WTC11 (cell line): ENCODE measurements at regions not wholly inside any gene's neighbourhood (a gene's known extent, or its start where the extent isn't known, plus 50 kb on each side); places are given as distances from the start of the nearest gene placed in this dataset.

Experiments
- ATAC-seq: fragments of 200-7000 bp; cut with Tn5 transposase; 2 replicates; pipeline ENCODE4 v1.10.0; 2021; ENCODE audit warnings: mild to moderate bottlenecking, moderate library complexity
- CTCF ChIA-PET: fragments of 300-600 bp; sonication (Branson Sonifier 250); formaldehyde crosslinking; loops from one replicate; lab custom pipeline; 2021; ENCODE audit warnings: antibody characterized with exemption; lab: Charles Lee
- POLR2A ChIA-PET: fragments of 350-600 bp; sonication (Branson Sonifier 250); formaldehyde crosslinking; loops from one replicate; lab custom pipeline; 2021; ENCODE audit warnings: antibody characterized with exemption; lab: Charles Lee
- DNase-seq: peaks from one replicate; pipeline ENCODE4 v3.0.0; 2021; ENCODE audit warnings: low spot score
- H3K27ac Mint-ChIP-seq: 2 replicates; pipeline ENCODE4 v1.8.0; 2021; ENCODE audit warnings: mixed read lengths
- H3K27me3 Mint-ChIP-seq: 2 replicates; pipeline ENCODE4 v1.8.0; 2021; ENCODE audit warnings: low read depth, mild to moderate bottlenecking, moderate library complexity, mixed read lengths
- H3K36me3 Mint-ChIP-seq: 2 replicates; pipeline ENCODE4 v1.8.0; 2021; ENCODE audit warnings: mixed read lengths
- H3K4me1 Mint-ChIP-seq: 2 replicates; pipeline ENCODE4 v1.8.0; 2022; ENCODE audit warnings: mixed read lengths
- H3K4me3 Mint-ChIP-seq: 2 replicates; pipeline ENCODE4 v1.8.0; 2021; ENCODE audit warnings: mild to moderate bottlenecking, moderate library complexity, mixed read lengths
- H3K9me3 Mint-ChIP-seq: 2 replicates; pipeline ENCODE4 v1.8.0; 2021; ENCODE audit warnings: mixed read lengths
- ATF3 ChIP-seq: sonication (generic); formaldehyde crosslinking; conservative IDR thresholded peaks from 2 replicates; pipeline ENCODE4 v1.8.1; 2022; ENCODE audit warnings: mild to moderate bottlenecking, missing genetic modification reagents
- ATF6 ChIP-seq: sonication (generic); formaldehyde crosslinking; IDR thresholded peaks from 2 replicates; pipeline ENCODE4 v1.8.1; 2023; ENCODE audit warnings: mild to moderate bottlenecking, missing genetic modification reagents
- CDX4 ChIP-seq: fragments of 250-450 bp; sonication (Bioruptor Pico); IDR thresholded peaks from 2 replicates; pipeline ENCODE4 v1.9.0; 2021; ENCODE audit warnings: moderate library complexity, mild to moderate bottlenecking, inconsistent platforms, borderline replicate concordance
- EMX1 ChIP-seq: fragments of 250-450 bp; sonication (Bioruptor Pico); IDR thresholded peaks from 2 replicates; pipeline ENCODE4 v1.8.0; 2021; ENCODE audit warnings: mild to moderate bottlenecking
- FOXJ3 ChIP-seq: sonication (generic); formaldehyde crosslinking; IDR thresholded peaks from 2 replicates; pipeline ENCODE4 v1.9.0; 2021; ENCODE audit warnings: missing genetic modification reagents, mild to moderate bottlenecking, borderline replicate concordance
- FOXK1 ChIP-seq: sonication (generic); formaldehyde crosslinking; IDR thresholded peaks from 2 replicates; pipeline ENCODE4 v1.8.0; 2022; ENCODE audit warnings: mild to moderate bottlenecking, moderate library complexity, missing genetic modification reagents
- FOXP1 ChIP-seq: sonication (generic); formaldehyde crosslinking; IDR thresholded peaks from 2 replicates; pipeline ENCODE4 v1.8.0; 2022; ENCODE audit warnings: missing genetic modification reagents, mild to moderate bottlenecking, moderate library complexity, borderline replicate concordance
- MYBL2 ChIP-seq: sonication (generic); formaldehyde crosslinking; IDR thresholded peaks from 2 replicates; pipeline ENCODE4 v1.8.1; 2023; ENCODE audit warnings: mild to moderate bottlenecking, moderate library complexity, missing genetic modification reagents
- NR3C1 ChIP-seq: sonication (generic); formaldehyde crosslinking; conservative IDR thresholded peaks from 2 replicates; pipeline ENCODE4 v1.8.1; 2023; ENCODE audit warnings: low read depth, mild to moderate bottlenecking, missing genetic modification reagents
- STAT6 ChIP-seq: sonication (generic); formaldehyde crosslinking; conservative IDR thresholded peaks from 2 replicates; pipeline ENCODE4 v1.8.1; 2023; ENCODE audit warnings: mild to moderate bottlenecking, low read depth, missing genetic modification reagents, moderate library complexity
- TEAD4 ChIP-seq: sonication (generic); formaldehyde crosslinking; IDR thresholded peaks from 2 replicates; pipeline ENCODE4 v1.8.0; 2022; ENCODE audit warnings: mild to moderate bottlenecking, missing genetic modification reagents
- ZNF121 ChIP-seq: sonication (generic); formaldehyde crosslinking; IDR thresholded peaks from 2 replicates; pipeline ENCODE4 v1.8.0; 2023; ENCODE audit warnings: missing genetic modification reagents
- ZNF138 ChIP-seq: sonication (generic); formaldehyde crosslinking; conservative IDR thresholded peaks from 2 replicates; pipeline ENCODE4 v1.8.1; 2022; ENCODE audit warnings: mild to moderate bottlenecking, moderate library complexity, missing genetic modification reagents
- ZNF263 ChIP-seq: sonication (generic); formaldehyde crosslinking; IDR thresholded peaks from 2 replicates; pipeline ENCODE4 v1.8.1; 2022; ENCODE audit warnings: low read depth, mild to moderate bottlenecking, moderate library complexity, missing genetic modification reagents
- ZNF532 ChIP-seq: fragments of 250-450 bp; sonication (Bioruptor Pico); IDR thresholded peaks from 2 replicates; pipeline ENCODE4 v1.9.0; 2021; ENCODE audit warnings: mild to moderate bottlenecking, borderline replicate concordance
- TF ChIP-seq, protein P1 (sequence below): fragments of 250-450 bp; sonication (Bioruptor Pico); IDR thresholded peaks from 2 replicates; pipeline ENCODE4 v1.9.0; 2021; ENCODE audit warnings: mild to moderate bottlenecking

DNA sequence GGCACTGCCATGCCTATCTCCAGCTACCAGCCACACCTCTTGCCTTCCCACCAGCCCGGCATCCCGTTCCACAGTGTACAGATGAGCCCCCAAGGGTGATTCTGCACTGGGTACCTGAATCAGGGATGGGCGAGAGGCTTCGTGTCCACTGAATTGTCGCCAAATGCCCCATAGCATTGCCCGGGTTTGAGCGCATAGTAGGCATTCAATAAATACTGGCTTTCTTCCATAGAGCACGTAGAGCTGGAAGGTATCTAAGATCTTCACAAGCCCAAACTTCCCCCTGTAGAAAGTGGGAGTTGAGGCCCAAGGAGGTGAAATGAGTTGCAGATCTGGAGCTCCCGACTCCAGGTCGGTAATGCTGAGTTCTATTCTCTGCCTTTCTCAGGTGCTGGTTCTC lies 358.7 kb downstream of the LPIN1 start (continued):
- no peak for TF ChIP-seq NR3C1
- TF ChIP-seq ZNF121 (CRISPR knock-in tag), result no peak
- TF ChIP-seq FOXK1, result no peak
- TF ChIP-seq EMX1, result no peak
- TF ChIP-seq ZNF263 (CRISPR knock-in tag), result no peak
- no peak for TF ChIP-seq MYBL2
- no peak for TF ChIP-seq TEAD4 (CRISPR knock-in tag)
- TF ChIP-seq ZNF532, result no peak
- TF ChIP-seq, protein P1, sequence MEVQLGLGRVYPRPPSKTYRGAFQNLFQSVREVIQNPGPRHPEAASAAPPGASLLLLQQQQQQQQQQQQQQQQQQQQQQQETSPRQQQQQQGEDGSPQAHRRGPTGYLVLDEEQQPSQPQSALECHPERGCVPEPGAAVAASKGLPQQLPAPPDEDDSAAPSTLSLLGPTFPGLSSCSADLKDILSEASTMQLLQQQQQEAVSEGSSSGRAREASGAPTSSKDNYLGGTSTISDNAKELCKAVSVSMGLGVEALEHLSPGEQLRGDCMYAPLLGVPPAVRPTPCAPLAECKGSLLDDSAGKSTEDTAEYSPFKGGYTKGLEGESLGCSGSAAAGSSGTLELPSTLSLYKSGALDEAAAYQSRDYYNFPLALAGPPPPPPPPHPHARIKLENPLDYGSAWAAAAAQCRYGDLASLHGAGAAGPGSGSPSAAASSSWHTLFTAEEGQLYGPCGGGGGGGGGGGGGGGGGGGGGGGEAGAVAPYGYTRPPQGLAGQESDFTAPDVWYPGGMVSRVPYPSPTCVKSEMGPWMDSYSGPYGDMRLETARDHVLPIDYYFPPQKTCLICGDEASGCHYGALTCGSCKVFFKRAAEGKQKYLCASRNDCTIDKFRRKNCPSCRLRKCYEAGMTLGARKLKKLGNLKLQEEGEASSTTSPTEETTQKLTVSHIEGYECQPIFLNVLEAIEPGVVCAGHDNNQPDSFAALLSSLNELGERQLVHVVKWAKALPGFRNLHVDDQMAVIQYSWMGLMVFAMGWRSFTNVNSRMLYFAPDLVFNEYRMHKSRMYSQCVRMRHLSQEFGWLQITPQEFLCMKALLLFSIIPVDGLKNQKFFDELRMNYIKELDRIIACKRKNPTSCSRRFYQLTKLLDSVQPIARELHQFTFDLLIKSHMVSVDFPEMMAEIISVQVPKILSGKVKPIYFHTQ (CRISPR knock-in tag), result no peak
- TF ChIP-seq FOXJ3, result no peak
- TF ChIP-seq STAT6, result no peak

- Mint-ChIP-seq H3K4me3 (no peak overlapping the region), H3K9me3 (peaks cover 6% of the 10 kb centered on the region; the same call in 1 of the 2 replicates), H3K27ac (no peak overlapping the region), H3K4me1 (peaks cover 33% of the 10 kb centered on the region), H3K27me3 (no peaks in the 10 kb centered on the region; the same call in 1 of the 2 replicates), H3K36me3 (no peaks in the 10 kb centered on the region)
- ChIA-PET CTCF (interaction anchor here (1.5 kb wide), 1 partner anchor 243 kb away, joined by 4 read pairs; no protein-coding TSS in a partner anchor), POLR2A (no interaction called here)
- ATAC-seq, result no peak
- TF ChIP-seq ZNF138 (CRISPR knock-in tag), result no peak
- TF ChIP-seq TEAD4 (CRISPR knock-in tag), result no peak
- no peak for TF ChIP-seq ATF3
- no peak for TF ChIP-seq FOXP1 (CRISPR knock-in tag)
- no peak for TF ChIP-seq ATF6 (CRISPR knock-in tag)
- no peak for TF ChIP-seq CDX4 (CRISPR knock-in tag)
- no peak for DNase-seq
Observed at GRCh38 chr2:12106440-12107080, 360.1 kb downstream of the LPIN1 start.
